Tongue (tissue), 1 donor: ENCODE measurements at regions not wholly inside any gene's neighbourhood (a gene's known extent, or its start where the extent isn't known, plus 50 kb on each side); places are given as distances from the start of the nearest gene placed in this dataset.
A peak's percentile ranks its signal among the peaks of the same experiment; 100 is the strongest.

Source experiments
- DNase-seq: peaks from one replicate; pipeline ENCODE4 v3.0.0-alpha.2; 2015

- DNase-seq, result peak; percentile 6
Observed at GRCh38 chr2:12261986-12262680, 454.6 kb upstream of the TRIB2 start.

GRCh38 chr2:12262681-12263436 is 453.9 kb upstream of the TRIB2 start:
- DNase-seq, result peak; percentile 74

GRCh38 chr2:12263730-12264129 is 453.0 kb upstream of the TRIB2 start:
- DNase-seq, result no peak

- DNase-seq, result no peak
Observed at GRCh38 chr2:12264146-12264545, 452.6 kb upstream of the TRIB2 start.

DNA sequence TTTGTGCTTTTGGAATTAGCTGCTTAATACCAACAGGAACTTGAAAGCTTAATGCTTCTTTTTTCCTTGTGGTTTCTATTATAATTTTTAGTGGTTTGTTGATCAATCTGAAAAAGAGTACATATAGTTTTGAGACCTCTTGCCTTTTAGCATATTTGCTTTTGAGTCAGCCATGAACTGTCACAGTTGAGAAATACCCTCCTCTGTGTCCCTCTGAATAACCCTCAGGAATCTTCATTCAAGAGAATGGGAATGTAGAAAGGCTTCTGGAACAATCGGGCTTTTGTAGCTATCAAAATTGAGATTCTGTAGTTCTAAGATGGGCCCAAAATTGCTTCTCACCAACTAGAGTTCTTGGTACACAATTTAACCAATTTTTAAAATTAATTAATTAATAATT is 451.1 kb upstream of the TRIB2 start:
- no peak for DNase-seq

- DNase-seq, result no peak
Observed at GRCh38 chr2:12267042-12267441, 449.7 kb upstream of the TRIB2 start.

DNA sequence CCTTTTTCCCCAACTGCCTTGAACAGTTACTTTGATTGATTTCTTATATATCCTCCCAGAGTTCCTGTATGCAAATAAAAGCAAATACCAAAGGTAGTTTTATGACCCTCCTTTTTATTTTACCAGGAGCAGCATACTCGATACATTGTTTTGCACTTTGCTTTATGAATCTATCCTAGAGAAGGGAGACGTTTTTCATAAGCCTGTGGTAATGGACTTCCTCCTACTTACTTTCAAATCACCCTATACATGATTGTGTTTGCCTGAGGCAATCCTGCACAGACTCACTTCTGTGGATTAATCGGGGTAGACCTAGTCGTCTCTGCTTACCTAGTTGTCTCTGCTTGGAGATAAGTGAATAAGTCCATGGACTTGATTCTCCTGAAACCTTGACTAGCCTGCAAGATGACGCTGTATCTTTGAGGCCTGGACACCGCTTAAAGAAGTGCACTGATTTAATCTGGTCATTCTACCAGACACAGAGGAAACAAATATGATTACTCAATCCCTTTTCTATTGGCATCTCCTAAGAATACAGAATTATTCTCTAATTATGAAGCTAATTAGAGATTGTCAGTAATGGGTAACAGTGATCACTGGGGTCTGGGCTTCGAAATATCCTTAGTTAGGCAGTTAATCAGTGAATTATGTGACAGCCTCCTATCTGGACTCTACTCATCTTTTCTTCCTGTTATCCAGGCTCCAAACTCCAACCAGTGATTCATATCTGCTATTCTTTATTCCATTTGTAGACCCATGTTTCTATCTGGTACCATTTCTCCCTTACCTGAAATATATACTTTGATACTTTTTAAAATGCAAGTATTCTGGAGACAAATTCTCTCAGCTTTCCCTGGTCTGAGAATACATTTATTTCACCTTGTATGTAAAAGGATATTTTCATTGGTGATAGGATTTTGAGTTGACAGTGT is 447.4 kb upstream of the TRIB2 start:
- no peak for DNase-seq

- DNase-seq, result no peak
Observed at GRCh38 chr2:12270876-12271588, 445.7 kb upstream of the TRIB2 start.

GRCh38 chr2:12271589-12271984 is 445.1 kb upstream of the TRIB2 start:
- no peak for DNase-seq

DNA sequence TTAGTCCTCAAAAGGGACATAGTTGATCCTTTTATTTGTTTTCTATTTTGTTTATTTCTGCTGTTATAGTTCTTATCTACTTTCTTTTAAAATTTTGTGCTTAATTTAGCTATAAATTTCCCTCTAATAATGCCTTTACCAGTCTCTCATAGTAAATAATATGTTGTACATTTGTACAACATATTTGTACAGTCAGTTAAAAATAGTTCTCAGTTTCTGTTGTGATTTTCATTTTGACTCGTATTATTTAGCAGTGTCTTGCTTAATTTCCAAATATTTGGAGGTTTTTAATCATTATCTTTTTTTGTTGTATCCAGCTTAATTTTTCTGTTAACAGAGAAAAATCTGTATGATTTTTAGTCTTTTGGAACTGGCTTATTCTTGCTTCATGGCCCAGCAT is 443.6 kb upstream of the TRIB2 start:
- no peak for DNase-seq

DNA sequence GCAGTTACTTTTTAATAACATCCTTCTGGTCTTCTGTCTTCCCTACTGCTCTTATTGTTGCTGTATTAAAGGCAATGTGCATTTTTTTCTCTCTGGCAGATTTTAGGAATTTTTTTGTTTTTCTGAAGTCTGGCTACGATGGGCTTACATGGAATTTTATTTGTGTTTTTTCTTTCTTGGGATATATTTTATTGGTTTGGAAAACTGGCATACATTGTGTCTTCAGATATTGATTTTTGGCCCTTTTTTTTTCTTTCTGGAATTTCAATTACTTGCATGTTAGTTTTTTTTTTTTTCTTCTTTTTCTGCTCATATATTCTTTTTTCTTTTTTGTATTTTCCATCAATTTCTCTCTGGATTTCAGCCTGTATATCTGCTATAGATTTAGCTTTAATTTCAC is 442.1 kb upstream of the TRIB2 start:
- DNase-seq, result no peak

DNA sequence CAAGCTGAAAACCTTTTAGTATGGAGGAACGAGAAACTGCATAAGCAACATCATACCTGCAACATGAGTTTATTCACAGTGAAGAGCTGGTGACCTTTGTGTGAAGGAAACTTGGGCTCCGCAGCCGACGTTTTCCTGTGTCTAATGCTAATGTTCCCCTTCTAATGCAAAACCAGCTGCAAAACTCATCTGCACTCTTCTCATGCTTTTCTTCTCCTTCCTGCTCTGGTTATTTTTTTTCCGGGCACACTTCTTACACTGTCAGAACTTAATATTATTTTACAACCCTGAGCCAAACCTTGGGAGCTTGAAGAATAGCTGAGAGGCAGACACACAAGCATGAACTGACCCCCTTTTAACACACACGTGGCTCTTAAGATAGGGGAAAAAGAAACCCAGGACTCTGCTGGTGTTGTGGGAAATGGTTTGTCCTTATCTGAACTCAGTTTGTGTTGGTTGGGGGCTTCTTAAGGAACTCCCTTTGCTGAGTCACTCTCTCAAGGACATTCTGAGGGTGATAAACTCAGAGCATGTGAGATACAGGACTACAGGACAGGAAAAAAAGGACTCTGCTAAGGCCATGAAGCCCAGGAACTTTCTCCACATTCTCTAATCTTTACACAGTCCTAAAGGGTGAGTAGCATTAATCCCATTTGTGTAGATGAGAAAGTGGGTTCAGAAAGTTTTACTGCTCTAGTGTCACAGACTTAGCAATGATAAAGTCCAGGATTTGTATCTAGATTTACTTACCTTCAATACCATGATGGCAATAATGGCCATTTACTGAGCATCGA is 439.3 kb upstream of the TRIB2 start:
- peak; percentile 65 for DNase-seq

DNA sequence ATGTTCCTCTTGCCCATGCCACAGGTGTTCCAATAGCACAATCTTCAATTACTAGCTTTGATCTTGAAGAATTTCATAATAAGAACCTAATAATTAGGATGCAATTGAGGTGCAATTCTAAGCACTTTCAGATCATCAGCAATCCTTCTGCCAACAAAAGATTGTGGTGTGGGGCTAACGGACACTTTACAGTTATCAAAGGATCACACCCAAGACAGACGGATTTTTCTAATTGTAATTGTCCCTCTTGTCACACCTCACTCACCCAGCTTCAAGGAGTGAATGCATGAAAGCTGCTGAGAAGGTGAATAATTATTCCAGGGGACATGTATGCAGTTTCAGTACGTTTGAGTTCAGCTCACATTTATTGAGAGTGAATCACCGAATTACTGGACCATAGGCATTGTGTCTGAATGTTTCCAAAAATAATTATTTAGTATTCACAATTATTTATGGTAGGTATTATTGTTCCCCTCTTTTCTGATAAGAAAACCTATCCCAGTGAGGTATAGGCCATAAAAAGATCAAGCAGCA is 438.5 kb upstream of the TRIB2 start:
- no peak for DNase-seq

DNA sequence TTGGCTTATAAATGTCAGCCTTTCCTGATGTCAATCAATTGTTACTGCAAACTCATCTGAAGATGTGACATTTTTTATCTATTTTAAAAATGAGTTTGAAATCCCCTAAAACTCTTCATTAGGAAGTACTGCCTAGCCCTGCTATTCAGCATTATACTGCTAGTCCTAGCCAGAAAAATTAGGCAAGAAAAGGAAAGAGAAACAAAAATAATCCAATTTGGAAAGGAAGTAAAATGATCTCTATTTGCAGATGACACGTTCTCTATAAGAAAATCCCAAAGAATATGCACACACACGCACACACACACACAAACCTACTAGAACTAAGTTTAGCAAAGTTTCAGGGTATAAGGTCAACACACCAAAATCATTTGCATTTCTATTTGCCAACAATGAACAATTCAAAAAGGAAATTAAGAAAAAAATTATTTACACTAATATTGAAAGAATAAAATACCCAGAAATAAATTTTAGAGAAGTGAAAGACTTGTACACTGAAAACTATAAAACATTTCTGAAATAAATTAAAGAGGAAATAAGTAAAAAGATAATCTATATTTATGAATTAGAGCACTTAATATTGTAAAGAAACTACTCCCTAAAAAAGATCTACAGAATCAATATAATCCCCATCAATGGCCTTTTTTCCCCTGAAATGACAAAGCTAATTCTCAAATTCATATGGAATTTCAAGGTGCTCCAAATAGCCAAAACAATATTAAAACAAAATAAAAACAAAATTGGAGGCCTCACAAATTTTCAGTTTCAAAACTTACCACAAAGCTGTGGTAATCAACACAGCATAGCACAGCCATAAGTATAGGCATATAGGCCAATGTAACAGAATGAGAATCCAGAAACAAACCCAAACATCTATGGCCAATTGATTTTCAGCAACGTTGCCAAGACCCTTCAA is 433.7 kb upstream of the TRIB2 start:
- no peak for DNase-seq

GRCh38 chr2:12284037-12284436 is 432.7 kb upstream of the TRIB2 start:
- DNase-seq, result no peak

GRCh38 chr2:12284487-12284886 is 432.2 kb upstream of the TRIB2 start:
- no peak for DNase-seq

DNA sequence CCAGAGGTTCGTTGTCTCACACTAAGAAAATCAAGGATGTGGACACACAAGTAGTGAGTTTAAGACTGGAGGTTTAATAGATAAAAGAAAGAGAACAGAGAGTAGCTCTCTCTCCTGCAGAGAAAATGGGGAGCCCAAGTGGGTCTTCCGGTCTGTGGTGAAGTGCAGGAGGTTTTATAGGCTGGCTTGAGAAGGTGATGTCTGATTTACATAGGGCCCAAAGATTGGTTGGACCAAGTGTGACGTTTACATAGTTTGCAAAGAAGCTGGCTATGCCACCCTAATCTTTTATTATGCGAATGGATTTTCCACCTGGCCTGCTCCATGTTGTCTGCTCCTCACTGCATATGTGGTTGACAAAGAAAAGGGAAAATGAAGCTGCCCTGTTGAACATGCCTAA is 430.4 kb upstream of the TRIB2 start:
- DNase-seq, result no peak

GRCh38 chr2:12287220-12287751 is 429.4 kb upstream of the TRIB2 start:
- peak; percentile 24 for DNase-seq

DNA sequence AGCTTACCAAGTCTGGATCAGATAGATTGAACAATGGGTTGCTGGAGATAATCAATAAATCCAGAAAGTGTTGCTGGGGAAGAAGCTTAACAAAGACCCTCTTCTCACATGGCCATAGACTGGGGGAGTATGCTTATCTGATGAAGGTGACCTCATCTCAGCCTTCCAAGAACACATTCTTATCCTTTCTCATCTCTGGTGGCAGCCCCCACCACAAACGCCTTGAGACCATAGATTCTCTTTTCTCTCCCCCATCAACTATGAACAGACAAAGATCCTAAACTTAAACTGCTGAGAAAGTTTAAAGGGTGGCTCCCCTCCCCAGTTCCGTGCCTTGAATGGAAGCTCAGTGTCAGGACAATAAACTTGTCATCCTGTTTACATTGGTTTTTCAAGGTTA is 428.7 kb upstream of the TRIB2 start:
- no peak for DNase-seq
